GM12873 (cell line): ENCODE measurements at regions not wholly inside any gene's neighbourhood (a gene's known extent, or its start where the extent isn't known, plus 50 kb on each side); places are given as distances from the start of the nearest gene placed in this dataset.

Experiments used
- CTCF ChIP-seq: IDR thresholded peaks from 2 replicates; pipeline ENCODE4 v1.5.1; 2012; ENCODE audit warnings: low read depth, mild to moderate bottlenecking, moderate library complexity, low read length, control low read depth; ENCODE audit not compliant: insufficient read depth; ENCODE audit errors: missing control alignments

GRCh38 chr9:106616026-106616425 is 246.9 kb upstream of the ZNF462 start:
- TF ChIP-seq CTCF = no peak

GRCh38 chr9:106616851-106617345 is 246.1 kb upstream of the ZNF462 start:
- TF ChIP-seq CTCF = no peak

- TF ChIP-seq CTCF = no peak
These were observed 243.8 kb upstream of the ZNF462 start for GRCh38 chr9:106619211-106619610.

GRCh38 chr9:106620081-106620480 is 242.9 kb upstream of the ZNF462 start:
- no peak for TF ChIP-seq CTCF

GRCh38 chr9:106620866-106621265 is 242.1 kb upstream of the ZNF462 start:
- TF ChIP-seq CTCF = no peak

GRCh38 chr9:106621313-106622163 is 241.4 kb upstream of the ZNF462 start:
- TF ChIP-seq CTCF = no peak

- no peak for TF ChIP-seq CTCF
These were observed 240.8 kb upstream of the ZNF462 start for GRCh38 chr9:106622164-106622487.
